ENCODE measurements at regions not wholly inside any gene's neighbourhood (a gene's known extent, or its start where the extent isn't known, plus 50 kb on each side); places are given as distances from the start of the nearest gene placed in this dataset.

GRCh38 chr3:59251869-59252268 is 202.0 kb upstream of the CFAP20DC start:
- TF ChIP-seq CTCF (IDR thresholded peaks at IDR 0.05; ENCODE audit: insufficient read depth, low read depth, low read length) (no peak), EZH2 (IDR thresholded peaks at IDR 0.05; ENCODE audit: insufficient read depth, low read length) (no peak)
